ENCODE measurements at regions not wholly inside any gene's neighbourhood (a gene's known extent, or its start where the extent isn't known, plus 50 kb on each side); places are given as distances from the start of the nearest gene placed in this dataset.
"Not testable (repeated sequence)": the region's sequence is repeated elsewhere in the genome, so short reads cannot be mapped to it uniquely, and the experiment has no call there.

DNA sequence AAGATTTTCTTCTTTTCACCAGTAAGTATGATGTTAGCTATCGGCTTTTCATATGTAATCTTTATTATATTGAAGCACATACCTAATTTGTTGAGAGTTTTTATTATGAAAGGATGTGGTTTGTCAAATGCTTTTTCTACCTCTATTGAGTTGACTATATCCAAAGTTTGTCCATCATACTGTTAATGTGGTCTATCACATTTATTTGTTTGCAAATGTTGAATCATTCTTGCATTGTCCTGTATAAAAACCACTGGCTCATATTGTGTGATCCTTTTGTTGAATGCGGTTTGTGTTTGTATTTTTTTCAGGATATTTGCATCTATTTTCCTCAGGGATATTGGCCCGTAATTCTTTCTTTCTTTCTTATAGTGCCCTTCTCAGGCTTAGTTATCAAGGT, 675.5 kb downstream of the NUP35 start:
- no peak for DNase-seq (ENCODE audit: low read depth)

GRCh38 chr2:183803596-183803995, 679.4 kb downstream of the NUP35 start:
- DNase-seq (ENCODE audit: low read depth), result no peak

DNA sequence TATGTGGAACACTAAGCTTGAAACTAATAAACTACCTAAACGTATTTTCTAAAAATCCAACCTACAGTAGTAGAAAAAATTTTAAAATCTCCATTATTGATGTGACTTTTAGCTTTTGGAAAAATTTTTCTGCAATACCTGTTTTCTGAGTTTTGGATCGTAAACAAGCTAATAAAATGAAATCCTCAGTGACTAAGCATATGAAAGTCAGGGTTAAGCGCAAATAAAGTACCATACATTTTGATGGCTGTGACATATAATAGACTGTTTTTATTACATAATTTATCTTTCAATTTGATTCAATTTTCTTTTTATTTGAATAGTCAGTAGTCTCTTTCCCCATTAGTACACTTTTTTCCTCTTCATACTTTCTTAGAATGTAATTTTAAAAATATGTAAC, 683.6 kb downstream of the NUP35 start:
- no peak for DNase-seq (ENCODE audit: low read depth)

DNA sequence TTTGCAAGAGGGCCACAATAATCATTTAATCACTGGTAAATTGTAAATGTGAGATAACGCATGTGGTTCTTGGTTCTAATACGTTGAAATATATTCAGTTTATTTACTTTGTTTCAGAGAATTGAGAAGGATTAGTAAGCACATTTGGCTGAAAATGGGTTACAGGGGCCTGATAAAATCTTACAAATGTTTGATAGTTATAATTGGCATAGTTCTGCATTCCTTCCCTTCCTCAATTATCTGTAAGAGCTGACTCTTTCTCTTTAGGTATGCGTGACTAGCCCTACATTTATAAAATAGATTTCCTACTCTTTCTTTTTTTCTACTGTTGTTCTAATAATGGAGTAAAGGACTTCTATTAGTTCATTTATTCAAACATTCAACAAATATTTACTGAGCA, 685.2 kb downstream of the NUP35 start:
- DNase-seq (ENCODE audit: low read depth), result no peak

GRCh38 chr2:183811281-183811680, 687.0 kb downstream of the NUP35 start:
- DNase-seq (ENCODE audit: low read depth), result no peak

DNA sequence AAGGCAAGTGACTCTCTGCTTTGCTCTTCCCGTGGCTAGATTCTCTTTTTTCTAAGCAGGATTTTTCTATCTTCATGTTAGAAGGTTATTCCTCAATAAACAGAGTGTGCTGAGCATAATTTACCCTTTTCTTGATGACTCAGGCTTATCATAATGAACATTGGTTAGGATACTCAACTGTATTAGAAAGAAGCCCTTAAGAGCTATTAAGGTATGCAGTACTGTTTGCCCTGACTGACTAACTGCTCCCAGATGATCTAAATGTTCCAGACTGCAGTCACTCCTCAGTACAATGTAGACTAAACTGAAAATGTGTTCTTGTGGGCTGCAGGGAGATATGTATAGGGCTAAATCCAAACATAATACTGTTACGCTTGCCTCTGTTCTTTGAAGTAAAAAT, 687.8 kb downstream of the NUP35 start:
- no peak for DNase-seq (ENCODE audit: low read depth)

GRCh38 chr2:183825710-183826109, 701.5 kb downstream of the NUP35 start:
- no peak for DNase-seq (ENCODE audit: low read depth)

GRCh38 chr2:183829931-183830330, 705.7 kb downstream of the NUP35 start:
- DNase-seq (ENCODE audit: low read depth), result no peak

DNA sequence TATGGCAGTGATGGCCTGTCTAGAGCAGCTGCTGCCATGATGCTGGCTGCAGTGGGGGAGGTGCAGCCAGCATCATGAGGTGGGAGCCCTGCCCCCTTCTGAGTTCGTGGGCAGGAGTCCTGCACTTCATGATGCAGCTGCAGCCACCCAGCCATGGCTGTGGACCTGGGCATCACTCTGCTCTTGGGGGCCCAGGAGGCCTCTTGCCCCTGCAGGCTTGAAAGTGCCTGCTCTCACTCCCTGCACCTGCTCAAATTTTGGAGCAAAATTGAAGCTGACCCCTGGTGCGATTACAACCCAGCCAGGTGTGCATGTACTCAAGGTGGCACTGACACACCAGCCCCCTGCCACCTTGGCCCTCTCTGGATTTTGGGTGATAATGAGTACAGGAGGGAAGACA, 712.9 kb downstream of the NUP35 start:
- DNase-seq (ENCODE audit: low read depth), result no peak

DNA sequence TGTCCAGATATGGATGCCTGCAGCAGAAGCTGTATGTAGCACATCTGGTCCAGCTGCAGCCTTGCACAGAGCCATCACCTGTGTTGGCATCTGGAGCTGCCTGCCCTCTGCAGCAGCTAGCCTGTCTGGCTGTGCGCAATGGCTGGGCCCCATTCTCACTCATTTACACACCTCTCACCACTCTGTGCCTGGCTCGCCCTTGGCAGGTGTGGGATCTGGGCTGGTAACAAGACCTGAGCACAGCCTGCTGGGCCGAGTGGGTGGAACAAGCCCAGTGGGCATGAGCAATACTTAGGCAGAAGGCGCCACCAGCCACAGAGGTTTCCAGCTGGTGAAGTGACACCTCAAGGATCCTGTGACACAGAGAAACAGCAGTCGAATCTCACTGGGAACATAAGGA, 714.1 kb downstream of the NUP35 start:
- no peak for DNase-seq (ENCODE audit: low read depth)

DNA sequence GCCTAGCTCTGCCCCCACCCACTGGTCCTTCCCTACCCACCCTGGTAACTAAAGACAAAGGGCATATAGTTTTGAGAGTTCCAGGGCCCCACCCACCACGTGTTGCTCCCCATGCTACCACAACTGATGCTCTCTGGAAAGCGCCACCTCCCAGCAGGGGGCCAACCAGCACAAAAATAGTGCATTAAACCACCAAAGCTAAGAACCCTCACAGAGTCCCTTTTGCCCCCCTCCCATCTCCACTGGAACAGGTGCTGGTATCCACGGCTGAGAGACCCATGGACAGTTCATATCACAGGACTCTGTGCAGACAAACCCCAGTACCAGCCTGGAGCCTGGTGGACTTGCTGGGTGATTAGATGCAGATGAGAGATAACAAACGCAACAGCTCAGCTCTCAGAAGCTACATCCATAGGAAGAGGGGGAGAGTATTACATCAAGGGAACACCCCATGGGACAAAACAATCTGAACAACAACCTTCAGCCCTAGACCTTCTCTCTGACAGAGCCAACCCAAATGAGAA, 715.9 kb downstream of the NUP35 start:
- no peak for DNase-seq (ENCODE audit: low read depth)

DNA sequence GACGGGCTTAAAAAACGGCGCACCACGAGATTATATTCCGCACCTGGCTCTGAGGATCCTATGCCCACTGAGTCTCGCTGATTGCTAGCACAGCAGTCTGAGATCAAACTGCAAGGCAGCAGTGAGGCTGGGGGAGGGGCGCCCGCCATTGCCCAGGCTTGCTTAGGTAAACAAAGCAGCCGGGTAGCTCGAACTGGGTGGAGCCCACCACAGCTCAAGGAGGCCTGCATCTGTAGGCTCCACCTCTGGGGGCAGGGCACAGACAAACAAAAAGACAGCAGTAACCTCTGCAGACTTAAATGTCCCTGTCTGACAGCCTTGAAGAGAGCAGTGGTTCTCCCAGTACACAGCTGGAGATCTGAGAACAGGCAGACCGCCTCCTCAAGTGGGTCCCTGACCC, 725.6 kb downstream of the NUP35 start:
- not testable (repeated sequence) for DNase-seq (ENCODE audit: low read depth)

DNA sequence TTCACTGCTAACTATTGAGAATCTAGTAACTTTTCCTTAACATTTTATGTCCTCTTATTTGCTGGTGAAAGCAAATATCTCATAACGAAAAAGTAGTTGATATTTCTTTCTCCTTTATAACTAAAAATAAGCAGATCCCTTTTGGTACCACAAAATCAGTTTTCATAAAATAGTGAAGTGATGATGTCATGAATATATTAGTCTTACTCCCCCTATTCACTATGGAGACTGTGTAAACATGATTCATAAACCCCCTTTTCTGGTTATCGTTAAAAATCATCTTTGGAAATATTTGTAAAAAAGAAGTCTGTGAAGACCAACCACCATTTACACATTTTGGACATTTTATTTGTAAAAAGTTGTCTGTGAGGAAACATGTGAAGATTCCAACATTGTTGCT, 734.9 kb downstream of the NUP35 start:
- DNase-seq (ENCODE audit: low read depth), result no peak

- DNase-seq (ENCODE audit: low read depth), result no peak
Measured at GRCh38 chr2:183866666-183867065, 731.7 kb upstream of the ZNF804A start.

DNA sequence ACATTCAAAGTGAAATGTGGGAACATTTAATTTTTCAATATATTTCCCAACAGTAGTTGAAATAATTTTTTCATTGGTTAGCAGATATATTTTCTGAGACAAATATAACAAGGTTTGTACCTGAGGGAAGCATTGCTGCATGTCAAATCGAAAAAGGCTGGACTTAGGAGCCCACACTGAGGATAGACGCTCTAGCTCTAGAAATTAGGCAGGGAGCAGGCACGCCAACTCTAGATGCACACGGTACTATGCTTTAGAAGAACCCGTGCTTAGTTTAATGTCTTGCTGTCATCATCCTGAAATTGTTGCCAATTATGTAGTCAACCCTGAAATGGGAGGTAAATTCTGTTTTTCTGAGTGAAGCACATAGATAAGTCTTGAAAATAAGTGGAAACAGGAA, 731.1 kb upstream of the ZNF804A start:
- DNase-seq (ENCODE audit: low read depth), result no peak

- DNase-seq (ENCODE audit: low read depth), result peak; percentile 10
Measured at GRCh38 chr2:183868153-183868552, 730.2 kb upstream of the ZNF804A start.

GRCh38 chr2:183868707-183869106, 729.6 kb upstream of the ZNF804A start:
- peak; percentile 27 for DNase-seq (ENCODE audit: low read depth)

DNA sequence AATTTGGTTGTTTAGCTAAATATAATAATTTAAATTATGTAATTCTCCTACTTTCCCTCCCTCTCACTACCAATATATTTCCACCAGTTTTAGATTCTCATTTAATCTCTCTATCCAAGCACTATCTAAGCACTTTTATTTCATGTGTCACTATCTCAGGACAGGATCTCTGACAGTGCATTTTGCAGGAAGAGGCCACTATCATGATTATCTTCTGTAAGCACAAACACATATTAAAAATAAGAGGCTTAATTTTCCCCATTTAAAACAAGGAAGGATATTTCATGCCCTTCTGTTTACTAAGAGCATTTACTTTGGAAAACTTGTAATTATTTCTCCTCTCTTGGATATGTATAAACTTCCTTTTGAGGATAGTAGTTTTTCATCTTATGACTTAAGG, 726.2 kb upstream of the ZNF804A start:
- DNase-seq (ENCODE audit: low read depth), result no peak

- DNase-seq (ENCODE audit: low read depth), result no peak
Measured at GRCh38 chr2:183881978-183882377, 716.4 kb upstream of the ZNF804A start.

DNA sequence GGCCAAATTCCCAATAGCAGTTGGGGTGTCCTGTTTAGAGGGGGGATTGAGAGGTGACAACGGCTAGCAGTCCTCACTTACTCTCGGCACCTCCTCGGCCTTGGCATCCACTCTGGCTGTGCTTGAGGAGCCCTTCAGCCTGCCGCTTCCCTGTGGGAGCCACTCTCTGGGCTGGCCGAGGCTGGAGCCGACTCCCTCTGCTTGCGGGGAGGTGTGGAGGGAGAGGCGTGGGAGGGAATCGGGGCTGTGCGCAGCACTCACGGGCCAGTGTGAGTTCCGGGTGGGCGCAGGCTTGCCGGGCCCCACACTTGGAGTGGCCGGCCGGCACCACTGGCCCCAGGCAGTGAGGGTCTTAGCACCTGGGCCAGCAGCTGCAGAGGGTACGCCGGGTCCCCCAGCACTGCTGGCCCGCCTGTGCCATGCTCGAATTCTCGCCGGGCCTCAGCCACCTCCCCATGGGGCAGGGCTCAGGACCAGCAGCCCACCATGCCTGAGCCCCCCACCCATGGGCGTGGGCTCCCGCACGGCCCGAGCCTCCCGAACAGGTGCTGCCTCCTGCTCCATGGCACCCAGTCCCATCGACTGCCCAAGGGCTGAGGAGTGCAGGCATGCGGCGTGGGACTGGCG, 705.9 kb upstream of the ZNF804A start:
- DNase-seq (ENCODE audit: low read depth), result no peak

DNA sequence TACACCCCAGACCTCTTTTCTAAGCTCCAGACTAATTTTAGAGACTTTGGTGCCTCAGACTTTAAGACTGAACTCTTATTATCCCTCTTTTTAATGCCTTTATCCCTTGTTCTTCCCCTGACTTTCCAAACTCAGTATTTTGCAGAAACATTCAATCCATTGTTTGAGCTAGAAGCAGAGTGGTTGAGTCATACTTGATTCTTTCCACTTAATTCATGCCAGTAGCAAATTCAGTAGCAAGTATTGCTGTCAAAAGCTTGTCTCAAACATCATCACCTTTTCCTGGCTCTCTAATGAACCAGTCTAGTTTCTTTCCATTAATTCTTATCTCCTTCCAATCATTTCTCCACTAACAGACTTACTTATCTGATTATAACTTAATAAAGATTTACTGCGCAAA, 699.7 kb upstream of the ZNF804A start:
- DNase-seq (ENCODE audit: low read depth), result no peak

- no peak for DNase-seq (ENCODE audit: low read depth)
Measured at GRCh38 chr2:183901931-183902330, 696.4 kb upstream of the ZNF804A start.

GRCh38 chr2:183903026-183903425, 695.3 kb upstream of the ZNF804A start:
- DNase-seq (ENCODE audit: low read depth), result no peak

DNA sequence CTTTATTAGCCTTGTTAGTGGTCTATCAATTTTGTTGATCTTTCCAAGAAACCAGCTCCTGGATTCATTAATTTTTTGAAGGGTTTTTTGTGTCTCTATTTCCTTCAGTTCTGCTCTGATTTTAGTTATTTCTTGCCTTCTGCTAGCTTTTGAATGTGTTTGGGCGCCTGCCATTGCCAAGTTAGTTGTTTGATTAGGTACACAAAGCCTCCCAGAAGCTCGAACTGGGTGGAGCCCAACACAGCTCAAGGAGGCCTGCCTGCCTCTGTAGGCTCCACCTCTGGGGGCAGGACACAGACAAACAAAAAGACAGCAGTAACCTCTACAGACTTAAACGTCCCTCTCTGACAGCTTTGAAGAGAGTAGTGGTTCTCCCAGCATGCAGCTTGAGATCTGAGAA, 682.3 kb upstream of the ZNF804A start:
- not testable (repeated sequence) for DNase-seq (ENCODE audit: low read depth)

Data from M059J (cell line).